GM21528 (cell line): ENCODE measurements at regions not wholly inside any gene's neighbourhood (a gene's known extent, or its start where the extent isn't known, plus 50 kb on each side); places are given as distances from the start of the nearest gene placed in this dataset.
"Not testable (repeated sequence)": the region's sequence is repeated elsewhere in the genome, so short reads cannot be mapped to it uniquely, and the experiment has no call there.

ENCODE experiments used
- ATAC-seq: cut with Tn5 transposase; IDR thresholded peaks from one replicate; pipeline ENCODE4 v1.9.1; 2021; ENCODE audit warnings: mild to moderate bottlenecking, moderate library complexity; ENCODE audit not compliant: unreplicated experiment, low FRiP score

DNA sequence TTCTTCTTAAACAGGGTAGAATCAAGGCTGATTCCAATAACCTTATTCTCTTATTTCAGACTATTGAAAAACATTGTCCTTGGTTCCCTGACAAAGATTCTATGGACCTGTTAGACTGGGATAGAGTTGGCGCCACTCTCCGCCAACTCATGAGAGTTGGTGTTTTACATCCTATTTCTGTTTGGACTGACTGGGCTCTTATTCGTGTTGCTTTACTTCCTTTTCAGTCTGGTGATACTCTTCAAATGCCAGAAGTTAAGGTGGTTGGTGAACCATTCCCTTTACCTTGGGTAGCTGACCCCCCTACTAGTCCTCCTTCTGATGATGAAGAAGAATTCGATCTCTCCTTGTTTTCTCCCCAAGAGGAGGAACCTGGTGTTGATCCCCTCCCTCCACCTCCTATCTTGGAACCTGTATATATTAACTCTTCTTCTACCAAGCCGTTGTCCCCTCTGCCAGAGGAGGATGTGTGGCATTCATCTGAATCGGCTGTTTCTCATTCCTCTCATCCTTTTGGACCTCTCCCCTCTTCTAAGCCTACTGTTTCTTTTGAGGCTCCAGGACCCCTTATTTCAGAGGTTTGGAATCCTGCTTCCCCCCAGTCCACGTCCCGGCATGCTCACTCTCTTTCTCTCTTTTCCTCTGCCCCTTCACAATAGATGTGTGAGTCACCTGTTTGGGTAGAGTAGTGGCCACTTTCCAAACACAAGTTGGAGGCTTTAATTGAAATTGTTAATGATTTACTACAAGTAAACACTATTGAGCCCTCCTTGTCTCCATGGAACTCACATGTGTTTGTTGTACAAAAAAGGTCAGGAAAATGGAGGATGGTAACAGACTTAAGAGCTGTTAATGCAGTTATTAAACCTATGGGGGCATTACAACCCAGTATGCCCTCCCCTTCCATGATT is 585.7 kb downstream of the NSUN3 start:
- not testable (repeated sequence) for ATAC-seq

DNA sequence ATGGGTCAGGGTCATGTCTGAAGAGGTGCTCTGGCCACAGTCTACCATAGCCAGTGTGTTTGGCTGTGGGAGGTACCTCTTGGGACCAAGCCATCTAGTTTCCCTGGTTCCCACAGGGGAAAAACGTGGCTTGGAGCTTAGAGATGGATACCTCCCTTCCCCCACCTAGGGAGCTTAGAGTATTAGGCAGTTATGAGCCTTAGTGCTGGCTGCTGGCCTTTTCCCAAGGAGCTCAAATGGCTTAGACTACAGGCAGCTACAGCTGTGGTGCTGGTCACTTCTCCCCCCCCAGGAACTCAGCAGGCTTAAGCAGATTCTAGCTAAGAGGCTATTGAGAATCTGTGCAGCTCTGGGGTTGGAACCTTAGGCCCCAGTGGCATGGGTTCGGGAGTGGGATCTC is 591.2 kb downstream of the NSUN3 start:
- no peak for ATAC-seq

GRCh38 chr3:94665922-94666321 is 603.1 kb downstream of the NSUN3 start:
- no peak for ATAC-seq

DNA sequence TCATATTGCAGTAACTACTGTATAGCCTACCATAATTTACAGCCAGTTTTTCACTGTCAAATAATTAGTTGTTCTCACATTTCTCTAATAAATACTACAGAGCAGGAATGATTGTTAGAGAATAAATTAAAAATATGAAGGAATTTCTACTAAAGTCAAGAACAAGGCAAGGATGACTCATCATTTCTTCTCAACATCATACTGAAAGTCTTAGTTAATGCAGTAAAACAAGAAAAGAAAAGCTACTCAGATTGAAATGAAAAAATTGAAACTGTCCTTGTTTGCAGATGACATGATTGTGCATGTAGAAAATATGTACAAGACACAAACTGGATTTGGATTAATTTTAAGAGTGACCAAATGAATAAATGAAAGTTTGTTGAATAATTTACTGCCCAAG is 608.2 kb downstream of the NSUN3 start:
- ATAC-seq = no peak

GRCh38 chr3:94673876-94674275 is 611.0 kb downstream of the NSUN3 start:
- no peak for ATAC-seq

DNA sequence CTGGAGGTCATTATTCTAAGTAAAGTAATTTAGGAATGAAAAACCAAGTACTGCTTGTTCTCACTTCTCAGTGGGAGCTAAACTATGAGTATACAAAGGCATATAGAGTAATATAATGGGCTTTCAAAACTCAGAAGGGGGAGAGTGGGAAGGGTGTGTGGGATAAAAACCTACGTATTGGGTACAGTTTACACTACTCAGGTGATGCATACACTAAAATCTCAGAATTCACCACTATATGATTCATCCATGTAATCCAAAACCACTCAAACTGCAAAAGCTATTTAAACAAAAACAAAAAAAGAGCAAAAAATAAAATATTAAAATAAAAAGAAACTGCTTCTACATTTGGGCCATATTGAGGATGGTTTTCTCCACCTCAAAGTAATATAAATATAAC is 623.3 kb downstream of the NSUN3 start:
- ATAC-seq = no peak

DNA sequence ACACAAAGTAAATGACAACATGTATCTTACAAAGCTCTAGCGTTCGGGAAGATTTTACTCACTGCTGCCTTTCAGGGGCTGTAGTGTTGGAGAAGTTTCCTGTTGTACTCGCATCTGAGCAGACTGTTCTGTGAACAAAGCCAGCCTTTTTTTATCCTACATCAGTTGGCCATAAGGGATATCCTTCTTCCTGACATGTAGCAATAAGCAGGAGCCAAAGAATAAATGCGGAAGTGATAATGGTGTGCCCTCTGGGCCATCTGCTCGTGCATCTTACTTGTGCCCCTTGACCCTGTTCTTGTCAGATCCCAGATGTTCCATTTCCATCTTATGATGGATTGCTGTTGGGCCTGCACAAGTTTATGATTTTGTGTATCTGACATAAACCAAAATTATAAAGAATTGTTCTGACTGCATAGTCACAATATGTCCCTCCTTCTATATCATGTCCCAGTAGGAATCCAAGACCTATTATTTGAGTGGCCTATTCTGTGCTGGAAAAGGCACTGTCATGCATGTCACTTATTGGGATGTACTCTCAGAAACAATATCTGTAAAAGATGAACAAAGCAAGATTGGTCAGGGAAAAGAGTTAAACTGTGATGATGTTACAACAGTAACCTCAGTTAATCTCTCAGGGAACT is 631.3 kb downstream of the NSUN3 start:
- ATAC-seq = no peak

DNA sequence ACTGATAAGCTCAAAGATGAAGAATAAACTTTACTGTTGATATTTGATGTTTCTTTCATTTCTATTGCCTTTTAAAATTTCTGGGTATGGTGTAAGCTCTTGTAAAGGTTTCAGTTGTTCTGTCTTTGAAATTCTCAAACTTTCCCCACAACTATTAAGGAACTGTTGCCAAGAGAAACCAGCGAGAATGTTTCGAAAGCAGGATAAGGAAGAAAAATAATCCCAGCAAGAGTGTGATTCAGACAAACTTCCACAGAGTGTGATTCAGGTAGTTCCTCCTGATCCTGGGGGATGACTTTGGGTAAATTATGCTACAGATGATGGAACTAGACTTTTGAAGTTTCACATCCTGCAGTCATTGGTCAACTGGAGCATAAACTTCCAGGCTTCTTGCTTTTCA is 632.0 kb downstream of the NSUN3 start:
- no peak for ATAC-seq

- no peak for ATAC-seq
Measured at GRCh38 chr3:94704467-94704866, 641.6 kb downstream of the NSUN3 start.

- ATAC-seq = no peak
Measured at GRCh38 chr3:94709249-94709902, 646.5 kb downstream of the NSUN3 start.

DNA sequence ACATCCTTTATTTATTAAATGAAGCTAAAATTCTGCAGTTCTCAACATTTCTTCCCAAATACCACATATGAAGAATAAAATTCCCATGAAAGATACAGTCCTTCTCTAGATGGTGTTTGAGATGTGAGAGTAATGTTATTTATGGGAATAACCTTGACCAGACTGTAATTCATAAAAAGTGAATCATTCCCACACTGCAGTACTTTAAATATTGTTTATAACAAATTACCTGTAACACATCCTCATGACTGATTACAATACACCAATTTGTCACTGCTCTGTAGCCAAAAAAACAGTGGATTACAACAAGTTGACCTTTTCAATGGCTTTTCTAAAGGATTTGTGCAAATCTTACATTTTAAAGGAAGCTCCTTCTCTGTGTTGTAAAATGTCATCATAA is 651.3 kb downstream of the NSUN3 start:
- ATAC-seq = no peak

GRCh38 chr3:94716326-94717018 is 653.6 kb downstream of the NSUN3 start:
- ATAC-seq = no peak

DNA sequence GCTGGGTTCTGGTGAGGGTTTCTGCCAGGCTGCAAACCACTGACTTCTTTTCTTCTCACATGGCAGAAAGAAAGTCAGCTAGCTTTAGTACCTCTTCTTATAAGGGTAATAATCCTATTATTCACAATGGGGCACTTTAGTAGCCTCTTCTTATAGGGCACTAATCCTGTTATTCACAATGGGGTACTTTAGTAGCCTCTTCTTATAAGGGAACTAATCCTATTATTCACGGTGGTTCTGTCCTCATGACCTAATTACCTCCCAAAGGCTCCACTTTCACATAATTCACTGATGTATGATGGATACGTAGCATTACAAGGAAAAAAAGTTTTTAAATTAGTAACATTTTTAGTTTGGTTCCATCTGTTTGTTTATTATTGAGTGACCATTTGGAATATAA is 671.3 kb downstream of the NSUN3 start:
- no peak for ATAC-seq

- ATAC-seq = no peak
Measured at GRCh38 chr3:94735354-94735753, 672.5 kb downstream of the NSUN3 start.

DNA sequence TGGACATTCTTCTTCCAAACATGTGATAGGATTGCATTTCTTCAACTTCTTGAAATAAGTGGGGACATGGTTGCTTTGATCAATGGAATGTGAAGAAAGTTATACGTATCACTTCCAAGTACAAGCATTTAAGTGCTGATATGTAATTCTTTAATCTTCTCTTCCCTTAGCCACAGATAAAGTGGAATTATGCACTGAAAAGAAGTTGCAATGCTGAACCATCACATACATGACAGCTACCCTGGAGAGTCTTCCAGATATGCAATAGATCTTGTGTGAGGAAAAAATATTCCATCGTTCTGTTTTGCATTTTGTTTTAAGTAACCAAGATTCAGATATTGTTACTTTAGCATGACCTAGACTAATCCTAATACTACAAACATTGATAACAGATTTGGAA is 674.3 kb downstream of the NSUN3 start:
- ATAC-seq = no peak

DNA sequence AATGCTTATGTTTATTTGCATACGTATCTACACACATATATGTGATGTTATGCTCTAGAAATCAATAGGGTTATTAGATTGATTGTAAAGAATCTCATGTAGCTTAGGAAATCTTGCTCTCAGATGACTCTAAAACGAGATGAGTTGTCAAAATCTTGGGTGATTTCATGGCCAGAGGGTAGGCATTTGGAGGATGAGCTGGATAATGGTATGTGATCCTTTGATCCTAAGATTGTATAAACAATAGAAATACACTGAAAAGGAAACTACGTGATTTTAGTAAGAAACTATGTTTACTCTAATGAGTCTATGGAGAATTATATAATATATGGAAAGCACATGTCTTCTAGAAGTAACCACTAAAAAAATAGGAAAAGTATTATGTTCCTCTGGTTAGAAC is 676.6 kb downstream of the NSUN3 start:
- no peak for ATAC-seq

GRCh38 chr3:94758751-94759150 is 695.9 kb downstream of the NSUN3 start:
- ATAC-seq = no peak

- ATAC-seq = no peak
Measured at GRCh38 chr3:94772402-94772801, 709.5 kb downstream of the NSUN3 start.

DNA sequence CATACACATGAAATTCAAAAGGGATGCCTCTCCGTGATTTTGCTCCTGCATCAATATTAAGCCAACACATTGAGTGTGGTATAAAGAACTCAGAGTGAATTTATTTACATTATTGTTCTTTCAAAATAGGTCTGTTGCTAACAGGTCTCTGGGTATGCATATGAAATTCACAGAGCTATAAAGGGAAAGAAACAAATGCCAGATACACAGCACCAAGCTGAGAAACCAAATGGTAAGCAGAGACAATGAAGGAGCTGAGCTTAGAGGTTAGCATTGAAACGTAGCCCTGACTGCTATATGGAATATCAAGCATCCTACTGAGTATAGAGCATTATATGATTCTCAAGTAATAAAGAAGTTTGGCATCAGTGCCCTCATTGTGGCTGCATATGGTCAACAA is 712.9 kb downstream of the NSUN3 start:
- ATAC-seq = no peak

DNA sequence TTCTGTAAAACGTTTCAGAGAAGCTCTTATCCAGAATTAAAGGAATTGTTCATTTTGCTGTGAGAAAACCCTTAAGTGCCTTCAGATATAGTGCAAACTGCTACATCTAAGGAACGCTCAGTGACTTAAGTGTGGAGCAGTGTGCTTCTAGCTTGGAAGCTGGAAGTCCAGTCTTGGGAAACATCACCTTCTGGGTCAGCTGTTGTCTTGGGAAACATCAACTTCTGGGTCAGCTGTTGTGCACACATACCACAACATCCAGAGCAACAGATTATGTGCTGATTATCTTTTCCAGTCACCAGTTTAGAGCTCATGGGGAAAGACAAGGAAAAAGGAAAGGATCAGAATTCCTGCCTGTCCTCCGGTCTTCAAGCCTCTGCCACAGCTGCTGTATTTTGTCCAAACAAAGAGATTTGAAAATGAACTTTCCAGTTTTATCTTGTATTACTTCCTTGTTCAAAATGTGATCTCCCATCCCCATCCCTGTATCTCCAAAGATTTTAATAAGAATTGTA is 713.6 kb downstream of the NSUN3 start:
- ATAC-seq = no peak

GRCh38 chr3:94778289-94778688 is 715.4 kb downstream of the NSUN3 start:
- ATAC-seq = no peak
